HL-60 (cell line): ENCODE measurements at regions not wholly inside any gene's neighbourhood (a gene's known extent, or its start where the extent isn't known, plus 50 kb on each side); places are given as distances from the start of the nearest gene placed in this dataset.

Source experiments
- DNase-seq, 2 experiments: peaks; one replicate each; pipeline ENCODE4 v3.0.0-alpha.2; 2010 to 2020; ENCODE audit warnings: low read depth in 1 of 2, low spot score in 1 of 2
- H3K27ac ChIP-seq: fragments of 250-450 bp; sonication (Bioruptor Pico); replicated peaks from 2 replicates; pipeline ENCODE4 v1.5.1; 2020; ENCODE audit warnings: mild to moderate bottlenecking, moderate library complexity
- H3K27me3 ChIP-seq: fragments of 250-450 bp; sonication (Bioruptor Pico); 2 replicates; pipeline ENCODE4 v1.5.1; 2021; ENCODE audit warnings: mild to moderate bottlenecking, moderate library complexity; ENCODE audit not compliant: insufficient read depth, poor library complexity, severe bottlenecking
- H3K4me3 ChIP-seq: replicated peaks from 2 replicates; pipeline ENCODE4 v1.5.1; 2011; ENCODE audit warnings: mild to moderate bottlenecking, control low read depth, low read length; ENCODE audit not compliant: insufficient read depth
- GABPA ChIP-seq: IDR thresholded peaks from 2 replicates; pipeline ENCODE4 v1.6.1; 2012; ENCODE audit warnings: low read depth
- POLR2AphosphoS5 ChIP-seq: IDR thresholded peaks from 2 replicates; pipeline ENCODE4 v1.6.1; 2012; ENCODE audit warnings: low read depth
- REST ChIP-seq: IDR thresholded peaks from 2 replicates; pipeline ENCODE4 v1.6.1; 2012; ENCODE audit warnings: low read depth; ENCODE audit not compliant: insufficient replicate concordance
- SPI1 ChIP-seq: IDR thresholded peaks from 2 replicates; pipeline ENCODE4 v1.6.1; 2012; ENCODE audit warnings: low read depth, mild to moderate bottlenecking, borderline replicate concordance
- TF ChIP-seq, protein P1 (sequence below): IDR thresholded peaks from one replicate; pipeline ENCODE4 v1.5.1; 2011; ENCODE audit warnings: low read length, control low read depth, inconsistent platforms; ENCODE audit not compliant: insufficient read depth

GRCh38 chr4:36461344-36461743, 179.9 kb downstream of the DTHD1 start:
- no peaks in the 10 kb centered on the region for H3K27me3 ChIP-seq
- H3K27ac ChIP-seq = no peak overlapping the region
- DNase-seq = no peak
- no peak overlapping the region for H3K4me3 ChIP-seq
- TF ChIP-seq SPI1 = no peak
- TF ChIP-seq, protein P1, sequence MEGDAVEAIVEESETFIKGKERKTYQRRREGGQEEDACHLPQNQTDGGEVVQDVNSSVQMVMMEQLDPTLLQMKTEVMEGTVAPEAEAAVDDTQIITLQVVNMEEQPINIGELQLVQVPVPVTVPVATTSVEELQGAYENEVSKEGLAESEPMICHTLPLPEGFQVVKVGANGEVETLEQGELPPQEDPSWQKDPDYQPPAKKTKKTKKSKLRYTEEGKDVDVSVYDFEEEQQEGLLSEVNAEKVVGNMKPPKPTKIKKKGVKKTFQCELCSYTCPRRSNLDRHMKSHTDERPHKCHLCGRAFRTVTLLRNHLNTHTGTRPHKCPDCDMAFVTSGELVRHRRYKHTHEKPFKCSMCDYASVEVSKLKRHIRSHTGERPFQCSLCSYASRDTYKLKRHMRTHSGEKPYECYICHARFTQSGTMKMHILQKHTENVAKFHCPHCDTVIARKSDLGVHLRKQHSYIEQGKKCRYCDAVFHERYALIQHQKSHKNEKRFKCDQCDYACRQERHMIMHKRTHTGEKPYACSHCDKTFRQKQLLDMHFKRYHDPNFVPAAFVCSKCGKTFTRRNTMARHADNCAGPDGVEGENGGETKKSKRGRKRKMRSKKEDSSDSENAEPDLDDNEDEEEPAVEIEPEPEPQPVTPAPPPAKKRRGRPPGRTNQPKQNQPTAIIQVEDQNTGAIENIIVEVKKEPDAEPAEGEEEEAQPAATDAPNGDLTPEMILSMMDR = no peak
- no peak for TF ChIP-seq GABPA
- TF ChIP-seq POLR2AphosphoS5 = no peak
- TF ChIP-seq REST = no peak

- H3K27me3 ChIP-seq = peaks cover 2% of the 10 kb centered on the region
- H3K27ac ChIP-seq = no peak overlapping the region
- TF ChIP-seq REST = no peak
- TF ChIP-seq, protein P1 = no peak
- DNase-seq = no peak
- H3K4me3 ChIP-seq = no peak overlapping the region
Measured at GRCh38 chr4:36467670-36468069, 186.3 kb downstream of the DTHD1 start.

GRCh38 chr4:36471903-36472302, 190.5 kb downstream of the DTHD1 start:
- Histone ChIP-seq H3K4me3 (no peak overlapping the region), H3K27me3 (peaks cover 5% of the 10 kb centered on the region), H3K27ac (no peak overlapping the region)
- TF ChIP-seq REST = no peak
- no peak for TF ChIP-seq GABPA
- TF ChIP-seq SPI1 = no peak
- TF ChIP-seq POLR2AphosphoS5 = no peak
- TF ChIP-seq, protein P1 = no peak
- DNase-seq = no peak
